Neuronal stem cell (in vitro differentiated cells): ENCODE measurements at regions not wholly inside any gene's neighbourhood (a gene's known extent, or its start where the extent isn't known, plus 50 kb on each side); places are given as distances from the start of the nearest gene placed in this dataset.

ENCODE experiments used
- DNase-seq: peaks from one replicate; pipeline ENCODE4 v3.0.0-alpha.2; 2013; ENCODE audit warnings: low spot score
- H2AFZ ChIP-seq: one replicate; pipeline ENCODE4 v1.6.1; 2013; ENCODE audit warnings: mild to moderate bottlenecking, low read length, inconsistent platforms
- H2AK5ac ChIP-seq: 2 replicates; pipeline ENCODE4 v1.6.1; 2013; ENCODE audit warnings: low read depth, mild to moderate bottlenecking, inconsistent platforms, low read length, moderate library complexity, mixed read lengths
- H2BK120ac ChIP-seq: 2 replicates; pipeline ENCODE4 v1.6.1; 2013; ENCODE audit warnings: low read depth, mild to moderate bottlenecking, inconsistent platforms, low read length, moderate library complexity, mixed read lengths
- H2BK12ac ChIP-seq: one replicate; pipeline ENCODE4 v1.6.1; 2013; ENCODE audit warnings: low read length, inconsistent platforms
- H2BK15ac ChIP-seq: 2 replicates; pipeline ENCODE4 v1.6.1; 2013; ENCODE audit warnings: mild to moderate bottlenecking, low read length, inconsistent platforms, mixed read lengths
- H2BK5ac ChIP-seq: one replicate; pipeline ENCODE4 v1.6.1; 2013; ENCODE audit warnings: inconsistent platforms, mild to moderate bottlenecking, low read length, moderate library complexity
- H3K14ac ChIP-seq: one replicate; pipeline ENCODE4 v1.6.1; 2013; ENCODE audit warnings: low read length, inconsistent platforms
- H3K18ac ChIP-seq: 2 replicates; pipeline ENCODE4 v1.6.1; 2013; ENCODE audit warnings: low read length, inconsistent platforms
- H3K23ac ChIP-seq: 2 replicates; pipeline ENCODE4 v1.6.1; 2013; ENCODE audit warnings: low read depth, mild to moderate bottlenecking, mixed read lengths, low read length, inconsistent platforms; ENCODE audit not compliant: poor library complexity
- H3K27ac ChIP-seq: replicated peaks from 3 replicates; pipeline ENCODE4 v1.5.1; 2013; ENCODE audit warnings: low read length, inconsistent platforms
- H3K27me3 ChIP-seq, 3 experiments: 2 replicates each; pipeline ENCODE4 v1.6.1; 2013; ENCODE audit warnings: low read length in 3 of 3, mild to moderate bottlenecking in 2 of 3, inconsistent platforms in 1 of 3, low read depth in 1 of 3, mixed read lengths in 1 of 3, moderate library complexity in 1 of 3; ENCODE audit not compliant: control insufficient read depth in 3 of 3, insufficient read depth in 3 of 3
- H3K36me3 ChIP-seq, 2 donors: replicated peaks in 1 of 2; 2 replicates each; pipeline ENCODE4 v1.6.1; 2013; ENCODE audit warnings: low read length in 2 of 2; ENCODE audit not compliant: control insufficient read depth in 2 of 2, insufficient read depth in 2 of 2
- H3K4ac ChIP-seq: 2 replicates; pipeline ENCODE4 v1.6.1; 2013; ENCODE audit warnings: inconsistent platforms, mild to moderate bottlenecking, low read length, moderate library complexity
- H3K4me1 ChIP-seq, 2 donors: 1 replicate in 1 of 2; 2 replicates in 1 of 2; pipeline ENCODE4 v1.6.1; 2013; ENCODE audit warnings: low read length in 2 of 2, low read depth in 1 of 2; ENCODE audit not compliant: control insufficient read depth in 2 of 2, insufficient read depth in 1 of 2
- H3K4me2 ChIP-seq: one replicate; pipeline ENCODE4 v1.6.1; 2013; ENCODE audit warnings: mild to moderate bottlenecking, low read length, inconsistent platforms; ENCODE audit not compliant: insufficient read depth, poor library complexity, severe bottlenecking
- H3K4me3 ChIP-seq, 2 donors: 2 replicates each; pipeline ENCODE4 v1.5.1; 2013; ENCODE audit warnings: low read length in 2 of 2, mild to moderate bottlenecking in 2 of 2, inconsistent platforms in 1 of 2, moderate library complexity in 1 of 2
- H3K79me1 ChIP-seq: one replicate; pipeline ENCODE4 v1.6.1; 2013; ENCODE audit warnings: low read depth, mild to moderate bottlenecking, inconsistent platforms, low read length, moderate library complexity
- H3K9ac ChIP-seq: one replicate; pipeline ENCODE4 v1.6.1; 2013; ENCODE audit warnings: mild to moderate bottlenecking, low read depth, low read length, inconsistent platforms; ENCODE audit not compliant: poor library complexity
- H3K9me3 ChIP-seq, 2 donors: replicated peaks in 1 of 2; 2 replicates each; pipeline versions ENCODE3 to v1.6.1; 2013; ENCODE audit warnings: low read length in 2 of 2, mild to moderate bottlenecking in 2 of 2, inconsistent platforms in 1 of 2, low read depth in 1 of 2, mixed read lengths in 1 of 2, moderate library complexity in 1 of 2; ENCODE audit not compliant: control insufficient read depth in 2 of 2, insufficient read depth in 1 of 2
- H4K8ac ChIP-seq: one replicate; pipeline ENCODE4 v1.6.1; 2013; ENCODE audit warnings: low read depth, mild to moderate bottlenecking, inconsistent platforms, low read length, moderate library complexity
- H4K91ac ChIP-seq: one replicate; pipeline ENCODE4 v1.6.1; 2013; ENCODE audit warnings: low read length, low read depth, mild to moderate bottlenecking, inconsistent platforms; ENCODE audit not compliant: poor library complexity
- WGBS, 2 donors: extraction: QIAGEN DNeasy Blood & Tissue Kit; methylation state at CpG; one replicate each; pipeline ENCODE4 v1.1.7; 2013; ENCODE audit warnings: missing lambda C conversion rate in 2 of 2, mixed read lengths in 1 of 2; ENCODE audit not compliant: insufficient read length in 2 of 2, insufficient replicate concordance in 1 of 2; ENCODE audit errors: extremely low coverage in 2 of 2; 5-methylcytosine and 5-hydroxymethylcytosine counted together

GRCh38 chr1:101652484-101652883 lies 344.2 kb downstream of the OLFM3 start:
- H2BK15ac ChIP-seq, result no peak overlapping the region
- no peak overlapping the region for H4K8ac ChIP-seq
- H2BK12ac ChIP-seq, result no peak overlapping the region
- no peaks in the 10 kb centered on the region for H3K36me3 ChIP-seq
- H4K91ac ChIP-seq, result no peak overlapping the region
- no peaks in the 10 kb centered on the region for H3K79me1 ChIP-seq
- no peak overlapping the region for H3K9ac ChIP-seq
- H3K18ac ChIP-seq, result no peak overlapping the region
- DNase-seq, result no peak
- H2AFZ ChIP-seq, result no peak overlapping the region
- H3K27me3 ChIP-seq, result no peaks in the 10 kb centered on the region
- H3K9me3 ChIP-seq, result peaks cover 2 to 12% of the 10 kb centered on the region in 2 donors
- H3K4me2 ChIP-seq, result no peak overlapping the region
- no peak overlapping the region for H3K23ac ChIP-seq
- no peak overlapping the region for H3K27ac ChIP-seq
- no peak overlapping the region for H2AK5ac ChIP-seq
- H2BK120ac ChIP-seq, result no peak overlapping the region
- no peak overlapping the region for H3K4ac ChIP-seq
- peaks cover 0 to 2% of the 10 kb centered on the region in 2 donors for H3K4me1 ChIP-seq
- WGBS, 2 donors, result no CpG with 5 or more reads among the region's 3 CpGs
- no peak overlapping the region for H2BK5ac ChIP-seq
- H3K4me3 ChIP-seq, result no peak overlapping the region
- no peak overlapping the region for H3K14ac ChIP-seq

GRCh38 chr1:101653482-101653946 lies 343.2 kb downstream of the OLFM3 start:
- Histone ChIP-seq H3K4me2 (no peak overlapping the region), H2BK12ac (no peak overlapping the region)
- DNase-seq, result peak; percentile 32

DNA sequence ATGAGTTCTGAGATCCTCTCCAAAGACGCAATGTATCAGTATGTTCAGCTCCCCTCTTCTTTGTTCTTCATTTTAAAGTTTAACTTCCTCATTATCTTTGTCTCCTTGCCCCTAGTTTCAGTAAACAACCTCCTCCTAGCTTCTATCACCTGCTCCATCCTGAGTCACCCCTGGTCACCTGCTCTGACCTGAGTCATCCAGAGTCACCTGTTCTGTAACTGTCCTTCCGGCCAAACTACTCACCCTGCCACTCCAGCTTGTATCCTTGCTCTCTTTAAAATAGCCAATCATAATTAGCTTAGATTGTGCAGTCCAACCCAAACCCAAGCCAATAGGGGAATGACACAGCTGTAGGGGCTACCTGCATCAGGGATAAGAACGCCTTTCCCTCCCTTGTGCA lies 332.0 kb downstream of the OLFM3 start:
- H2BK12ac ChIP-seq, result no peak overlapping the region
- H3K27ac ChIP-seq, result no peak overlapping the region
- H3K14ac ChIP-seq, result no peak overlapping the region
- H2BK15ac ChIP-seq, result no peak overlapping the region
- no peaks in the 10 kb centered on the region for H3K79me1 ChIP-seq
- H2BK5ac ChIP-seq, result no peak overlapping the region
- no peak overlapping the region for H2BK120ac ChIP-seq
- H3K4me1 ChIP-seq, result no peaks in the 10 kb centered on the region
- DNase-seq, result no peak
- H2AK5ac ChIP-seq, result no peak overlapping the region
- H2AFZ ChIP-seq, result no peak overlapping the region
- no peak overlapping the region for H4K8ac ChIP-seq
- H3K36me3 ChIP-seq, result no peaks in the 10 kb centered on the region
- WGBS, 2 donors, result no CpG with 5 or more reads among the region's 3 CpGs
- H3K4ac ChIP-seq, result no peak overlapping the region
- H3K4me3 ChIP-seq, result no peak overlapping the region
- H3K9me3 ChIP-seq, result peaks cover 5 to 8% of the 10 kb centered on the region in 2 donors
- H3K23ac ChIP-seq, result no peak overlapping the region
- H3K4me2 ChIP-seq, result no peak overlapping the region
- H3K18ac ChIP-seq, result no peak overlapping the region
- no peak overlapping the region for H3K9ac ChIP-seq
- H4K91ac ChIP-seq, result no peak overlapping the region
- no peaks in the 10 kb centered on the region for H3K27me3 ChIP-seq

More at GRCh38 chr1:101653482-101653946, 343.2 kb downstream of the OLFM3 start:
- Histone ChIP-seq H3K9me3 (peaks cover 2 to 12% of the 10 kb centered on the region in 2 donors), H3K14ac (no peak overlapping the region), H3K9ac (no peak overlapping the region), H2BK5ac (no peak overlapping the region), H3K18ac (no peak overlapping the region), H3K4me1 (peaks cover 0 to 2% of the 10 kb centered on the region in 2 donors), H2BK15ac (no peak overlapping the region), H3K79me1 (no peaks in the 10 kb centered on the region), H3K27me3 (no peaks in the 10 kb centered on the region), H2AFZ (peak overlapping the region; percentile 45), H3K36me3 (no peaks in the 10 kb centered on the region), H3K27ac (no peak overlapping the region), H3K4me3 (no peak overlapping the region), H2BK120ac (no peak overlapping the region), H2AK5ac (no peak overlapping the region), H3K4ac (no peak overlapping the region), H4K8ac (no peak overlapping the region), H4K91ac (no peak overlapping the region), H3K23ac (no peak overlapping the region)
- no CpG with 5 or more reads among the region's 3 CpGs for WGBS, 2 donors

- Histone ChIP-seq H2BK12ac (no peak overlapping the region), H3K4me2 (no peak overlapping the region), H3K79me1 (no peaks in the 10 kb centered on the region), H3K27me3 (no peaks in the 10 kb centered on the region), H2BK5ac (no peak overlapping the region), H3K27ac (no peak overlapping the region), H3K4me3 (no peak overlapping the region), H2BK120ac (no peak overlapping the region), H3K23ac (no peak overlapping the region), H3K18ac (no peak overlapping the region), H3K9ac (no peak overlapping the region), H4K91ac (no peak overlapping the region), H2BK15ac (no peak overlapping the region), H4K8ac (no peak overlapping the region), H3K36me3 (no peaks in the 10 kb centered on the region), H3K14ac (no peak overlapping the region), H3K4ac (no peak overlapping the region), H2AFZ (no peak overlapping the region), H3K9me3 (peaks cover 2 to 5% of the 10 kb centered on the region in 2 donors), H2AK5ac (no peak overlapping the region), H3K4me1 (no peaks in the 10 kb centered on the region)
- no CpG with 5 or more reads among the region's 2 CpGs for WGBS, 2 donors
- DNase-seq, result no peak
Observed at GRCh38 chr1:101667761-101668160, 329.0 kb downstream of the OLFM3 start.
